ENCODE measurements at regions not wholly inside any gene's neighbourhood (a gene's known extent, or its start where the extent isn't known, plus 50 kb on each side); places are given as distances from the start of the nearest gene placed in this dataset.

DNA sequence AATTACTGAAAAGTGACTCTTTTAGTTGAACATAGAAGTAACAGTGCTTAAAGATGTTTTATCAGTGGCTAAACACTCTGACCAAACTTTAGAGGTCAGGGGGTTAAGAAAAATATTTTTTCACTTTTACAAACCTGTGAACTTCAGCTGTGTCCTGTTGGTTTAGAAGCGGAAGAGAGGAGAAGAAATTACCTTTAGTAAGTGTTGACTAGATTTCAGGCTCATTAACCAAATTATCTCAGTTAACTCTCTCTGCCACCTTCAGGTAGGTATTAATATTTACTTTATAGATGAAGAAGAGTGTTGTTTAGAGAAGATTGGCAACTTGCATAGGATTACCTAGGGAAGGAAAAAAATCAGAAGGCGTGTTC, 151.9 kb upstream of the CMC1 start:
- no peak for DNase-seq (ENCODE audit: low read depth)

GRCh38 chr3:28099296-28099695, 142.1 kb upstream of the CMC1 start:
- no peak for DNase-seq (ENCODE audit: low read depth)

- no peak for DNase-seq (ENCODE audit: low read depth)
Measured at GRCh38 chr3:28101705-28102104, 139.7 kb upstream of the CMC1 start.

- no peak for DNase-seq (ENCODE audit: low read depth)
Measured at GRCh38 chr3:28103861-28104260, 137.6 kb upstream of the CMC1 start.

DNA sequence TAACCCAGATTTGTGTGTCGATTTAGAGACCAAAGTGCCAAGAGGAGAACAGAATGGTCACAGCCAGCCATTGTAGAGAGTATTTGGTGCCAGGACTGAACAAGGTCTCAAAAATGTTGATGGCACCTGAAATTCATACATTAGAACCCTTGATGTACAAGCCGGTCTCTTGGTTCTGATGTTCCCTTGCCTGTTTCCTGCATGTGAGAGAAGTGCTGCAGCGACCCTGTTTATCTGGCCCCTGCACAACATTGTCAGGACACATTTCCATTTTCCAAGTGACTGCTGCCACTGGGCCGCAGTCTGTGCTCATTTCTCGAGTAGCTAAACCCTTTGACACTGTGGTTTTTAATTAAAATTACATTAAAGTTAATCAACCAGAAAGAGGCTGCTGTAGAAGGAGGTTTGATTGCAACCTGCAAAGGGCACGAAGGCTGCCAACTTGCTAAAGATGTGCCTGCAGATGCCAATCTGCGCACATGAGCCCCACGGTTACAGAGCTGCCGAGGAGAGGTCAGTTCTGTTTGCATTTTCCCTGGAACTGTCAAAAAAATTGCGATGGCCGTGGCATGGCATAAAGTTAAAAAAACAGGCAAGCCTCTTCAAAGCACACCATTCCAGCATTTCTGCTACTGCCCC, 136.4 kb upstream of the CMC1 start:
- no peak for DNase-seq (ENCODE audit: low read depth)

GRCh38 chr3:28109829-28110228, 131.6 kb upstream of the CMC1 start:
- DNase-seq (ENCODE audit: low read depth) = no peak

DNA sequence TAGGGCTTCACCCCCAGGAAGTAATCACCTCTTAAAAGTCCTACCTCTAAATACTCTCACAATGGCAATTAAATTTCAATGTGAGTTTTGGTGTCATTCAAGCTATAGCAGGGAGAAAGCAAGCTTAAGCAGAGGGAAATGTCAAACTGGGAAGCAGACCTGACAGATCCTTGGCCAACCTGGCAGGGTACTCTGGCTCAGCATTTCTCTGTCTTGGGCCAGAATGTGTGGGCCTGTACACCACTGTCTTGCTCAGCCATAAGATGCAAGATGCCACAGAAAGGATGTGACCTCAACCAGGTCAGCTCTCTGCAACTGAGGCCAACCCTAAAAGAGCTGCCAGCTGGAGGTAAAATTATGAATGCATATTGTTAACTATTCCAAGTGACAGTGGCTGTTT, 130.6 kb upstream of the CMC1 start:
- DNase-seq (ENCODE audit: low read depth) = no peak

GRCh38 chr3:28114893-28115292, 126.5 kb upstream of the CMC1 start:
- no peak for DNase-seq (ENCODE audit: low read depth)

- DNase-seq (ENCODE audit: low read depth) = no peak
Measured at GRCh38 chr3:28115316-28115715, 126.1 kb upstream of the CMC1 start.

DNA sequence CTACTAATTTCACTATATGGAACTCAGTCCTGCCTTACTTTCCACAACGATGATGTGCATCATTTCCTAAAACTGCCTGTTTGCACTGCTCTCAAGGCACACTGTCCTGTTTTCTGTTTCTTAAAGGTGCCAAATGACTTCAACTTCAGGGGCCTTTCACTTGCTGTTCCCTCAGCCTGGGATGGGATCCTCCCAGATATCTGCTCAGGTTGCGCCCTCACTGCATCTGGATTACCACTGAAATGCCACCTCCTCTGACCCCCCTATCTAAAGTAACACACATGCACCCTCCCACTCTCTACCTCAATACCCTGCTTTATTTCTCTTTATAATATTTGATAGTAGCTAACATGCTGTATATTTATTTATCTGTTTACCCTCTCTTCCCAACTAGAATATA, 123.8 kb upstream of the CMC1 start:
- no peak for DNase-seq (ENCODE audit: low read depth)

- no peak for DNase-seq (ENCODE audit: low read depth)
Measured at GRCh38 chr3:28118087-28118486, 123.3 kb upstream of the CMC1 start.

DNA sequence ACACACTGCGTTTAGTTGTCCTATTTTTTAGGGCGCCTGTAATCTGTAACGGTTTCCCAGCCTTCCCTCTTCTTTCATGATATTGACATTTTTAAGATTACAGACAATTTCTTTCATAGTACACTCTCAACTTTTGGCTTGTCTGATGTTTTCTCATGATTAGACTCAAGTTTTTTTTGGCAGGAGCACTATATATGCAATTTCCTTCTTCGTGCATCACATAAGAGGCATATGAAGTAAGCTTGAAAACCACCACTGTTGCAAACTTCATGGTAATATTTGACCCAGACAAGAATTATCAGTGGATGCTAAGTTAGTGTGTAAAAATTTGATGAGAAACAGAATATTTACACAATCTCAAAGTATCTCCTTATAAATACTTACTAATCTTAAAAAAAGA, 119.2 kb upstream of the CMC1 start:
- no peak for DNase-seq (ENCODE audit: low read depth)

DNA sequence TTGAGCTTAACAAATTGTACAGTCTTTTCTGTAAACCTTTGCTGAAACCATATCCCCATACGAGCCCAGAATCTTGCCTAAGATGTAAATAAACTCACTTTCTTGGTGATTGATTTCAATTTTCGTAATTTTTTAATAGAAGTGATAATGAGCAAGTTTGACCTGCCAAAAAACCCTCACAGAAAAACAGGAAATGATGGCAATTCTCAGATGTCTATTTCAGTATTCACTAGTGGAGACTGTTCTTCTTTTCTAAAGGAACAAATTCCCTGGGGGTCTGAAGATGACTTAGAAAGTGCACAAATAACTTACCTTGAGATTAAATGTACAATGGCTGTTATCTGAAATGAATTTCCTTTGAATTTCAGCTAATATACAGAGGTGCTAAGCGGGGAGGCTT, 116.5 kb upstream of the CMC1 start:
- DNase-seq (ENCODE audit: low read depth) = no peak

GRCh38 chr3:28125342-28125741, 116.1 kb upstream of the CMC1 start:
- DNase-seq (ENCODE audit: low read depth) = no peak

GRCh38 chr3:28130836-28131235, 110.6 kb upstream of the CMC1 start:
- DNase-seq (ENCODE audit: low read depth) = no peak

DNA sequence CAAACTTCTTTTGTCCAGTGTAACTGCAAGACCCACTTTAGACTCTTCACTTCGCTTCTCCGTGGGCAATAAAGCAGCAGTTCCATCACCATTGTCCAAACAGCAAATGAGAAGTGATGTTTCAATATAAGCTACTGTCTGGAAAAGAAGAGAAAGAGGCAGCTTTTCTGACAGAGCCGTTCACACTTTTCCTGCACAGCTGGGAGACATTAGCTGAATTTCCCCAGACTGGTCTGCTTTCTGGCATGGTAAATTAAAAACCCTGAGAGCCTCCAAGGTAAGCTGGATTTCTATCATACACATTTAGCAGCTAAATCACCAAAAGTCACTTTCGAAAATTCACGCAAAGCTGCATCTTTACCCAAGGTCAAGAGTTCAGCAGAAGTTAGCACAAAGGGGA, 108.5 kb upstream of the CMC1 start:
- DNase-seq (ENCODE audit: low read depth) = no peak

GRCh38 chr3:28134198-28134597, 107.2 kb upstream of the CMC1 start:
- no peak for DNase-seq (ENCODE audit: low read depth)

DNA sequence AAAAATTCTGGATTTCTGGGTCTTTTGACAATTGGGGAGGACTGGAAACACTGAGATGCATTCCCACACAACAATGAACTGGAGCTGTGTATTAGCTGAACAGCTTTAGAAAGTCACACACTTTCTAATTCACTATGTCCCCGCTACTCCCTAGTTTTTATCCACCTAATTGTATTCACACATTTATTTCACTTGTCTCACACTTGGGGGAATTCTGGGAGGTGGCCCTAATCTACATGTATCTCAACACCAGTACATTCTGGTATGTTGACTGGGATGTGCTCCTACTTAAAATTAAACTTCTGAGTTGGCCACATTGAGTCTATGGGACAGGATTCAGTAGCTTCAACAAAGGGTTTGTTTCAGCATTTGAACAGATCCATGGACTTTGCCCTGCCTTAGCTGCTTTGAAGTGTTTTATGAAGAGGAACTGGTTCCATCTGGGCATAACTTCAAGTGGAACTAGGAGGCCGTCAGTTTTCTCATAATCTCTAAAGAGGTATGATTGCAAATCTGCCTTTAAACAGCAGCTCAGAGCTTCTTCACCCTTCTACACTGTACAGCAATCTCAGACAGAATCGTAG, 106.5 kb upstream of the CMC1 start:
- DNase-seq (ENCODE audit: low read depth) = no peak

DNA sequence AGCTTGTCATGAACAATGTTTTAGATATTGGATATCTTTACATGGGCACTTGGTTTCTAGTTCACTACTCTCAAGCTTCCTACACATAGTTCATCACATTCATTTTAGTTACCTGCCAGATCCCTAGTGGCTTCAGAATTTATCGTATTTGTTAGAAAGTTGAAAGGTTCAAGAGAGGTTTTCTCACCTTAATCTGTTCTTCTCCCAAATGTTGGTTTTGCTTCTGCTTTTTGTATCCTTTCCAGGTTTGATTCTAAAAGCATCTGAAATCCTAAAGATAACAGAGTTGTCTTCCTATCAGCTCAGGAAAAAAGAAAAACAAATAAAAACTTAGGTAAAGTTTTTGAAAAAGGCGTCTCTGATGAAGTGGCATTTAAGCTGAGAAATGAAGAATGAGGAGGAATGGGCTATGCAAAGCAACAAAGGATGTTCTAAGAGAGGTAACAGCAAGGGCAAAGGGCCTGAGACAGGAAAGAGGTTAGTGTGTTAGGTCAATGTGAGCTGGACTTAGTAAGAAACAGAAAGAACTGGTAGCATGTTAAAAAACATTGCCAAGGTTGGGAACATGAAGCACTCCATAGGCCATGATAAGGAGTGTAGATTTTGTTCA, 104.7 kb upstream of the CMC1 start:
- no peak for DNase-seq (ENCODE audit: low read depth)

- DNase-seq (ENCODE audit: low read depth) = no peak
Measured at GRCh38 chr3:28138043-28138610, 103.3 kb upstream of the CMC1 start.

- no peak for DNase-seq (ENCODE audit: low read depth)
Measured at GRCh38 chr3:28139288-28139687, 102.1 kb upstream of the CMC1 start.

GRCh38 chr3:28139967-28140634, 101.3 kb upstream of the CMC1 start:
- no peak for DNase-seq (ENCODE audit: low read depth)

GRCh38 chr3:28140664-28141063, 100.8 kb upstream of the CMC1 start:
- DNase-seq (ENCODE audit: low read depth) = no peak
